ENCODE measurements at regions not wholly inside any gene's neighbourhood (a gene's known extent, or its start where the extent isn't known, plus 50 kb on each side); places are given as distances from the start of the nearest gene placed in this dataset.

GRCh38 chr6:169082093-169082492 is 171.6 kb downstream of the THBS2 start:
- Histone ChIP-seq H3K4me3 (no peak overlapping the region), H3K27ac (no peak overlapping the region), H3K36me3 (no peaks in the 10 kb centered on the region), H3K9me3 (no peaks in the 10 kb centered on the region), H3K27me3 (no peaks in the 10 kb centered on the region), H3K4me1 (no peaks in the 10 kb centered on the region)
- WGBS, 2 donors = 81 to 87% methylated on average over 5 of the region's 5 CpGs
- DNase-seq (ENCODE audit: low spot score in 2 of 2) = no peak
- TF ChIP-seq EP300 (IDR thresholded peaks at IDR 0.05) (no peak), POLR2A (IDR thresholded peaks at IDR 0.05) (no peak), CTCF (IDR thresholded peaks at IDR 0.05) (no peak)

- no peaks in the 10 kb centered on the region for H3K9me3 ChIP-seq
- no peak for DNase-seq (ENCODE audit: low spot score in 2 of 2)
- H3K4me3 ChIP-seq = no peak overlapping the region
- no peaks in the 10 kb centered on the region for H3K27me3 ChIP-seq
- whole genome bisulfite sequencing, 2 donors = 52 to 56% methylated on average over 3 of the region's 3 CpGs
- TF ChIP-seq POLR2A (IDR thresholded peaks at IDR 0.05) (no peak), EP300 (IDR thresholded peaks at IDR 0.05) (no peak), CTCF (IDR thresholded peaks at IDR 0.05) (no peak)
- no peaks in the 10 kb centered on the region for H3K4me1 ChIP-seq
- H3K27ac ChIP-seq = no peak overlapping the region
- H3K36me3 ChIP-seq = no peaks in the 10 kb centered on the region
Measured at GRCh38 chr6:169081248-169081647, 172.4 kb downstream of the THBS2 start.

- Histone ChIP-seq H3K9me3 (no peaks in the 10 kb centered on the region), H3K36me3 (no peaks in the 10 kb centered on the region), H3K4me1 (peaks cover 0 to 10% (median 0%) of the 10 kb centered on the region in 4 donors), H3K27me3 (no peaks in the 10 kb centered on the region), H3K4me3 (no peak overlapping the region), H3K27ac (no peak overlapping the region)
- no peak for DNase-seq (ENCODE audit: low spot score in 2 of 2)
- TF ChIP-seq EP300 (IDR thresholded peaks at IDR 0.05) (no peak), POLR2A (IDR thresholded peaks at IDR 0.05) (no peak), CTCF (IDR thresholded peaks at IDR 0.05) (no peak)
- 59 to 73% methylated on average over 3 of the region's 3 CpGs for WGBS, 2 donors
Measured at GRCh38 chr6:169079650-169080049, 174.0 kb downstream of the THBS2 start.

GRCh38 chr6:169078399-169079145 is 175.1 kb downstream of the THBS2 start:
- Histone ChIP-seq H3K27ac (no peak overlapping the region), H3K4me1 (peaks cover 0 to 14% (median under 1%) of the 10 kb centered on the region in 4 donors), H3K4me3 (no peak overlapping the region), H3K9me3 (no peaks in the 10 kb centered on the region), H3K27me3 (no peaks in the 10 kb centered on the region), H3K36me3 (no peaks in the 10 kb centered on the region)
- no peak for DNase-seq (ENCODE audit: low spot score in 2 of 2)
- 96 to 97% methylated on average over 7 of the region's 7 CpGs for WGBS, 2 donors
- TF ChIP-seq CTCF (IDR thresholded peaks at IDR 0.05) (no peak), EP300 (IDR thresholded peaks at IDR 0.05) (no peak), POLR2A (IDR thresholded peaks at IDR 0.05) (no peak)

- no peaks in the 10 kb centered on the region for H3K9me3 ChIP-seq
- WGBS, 2 donors = 72 to 77% methylated on average over 9 of the region's 9 CpGs
- no peak for DNase-seq (ENCODE audit: low spot score in 2 of 2)
- H3K36me3 ChIP-seq = no peaks in the 10 kb centered on the region
- H3K27me3 ChIP-seq = no peaks in the 10 kb centered on the region
- H3K27ac ChIP-seq = no peak overlapping the region
- peaks cover 0 to 29% (median 7%) of the 10 kb centered on the region in 4 donors for H3K4me1 ChIP-seq
- H3K4me3 ChIP-seq = no peak overlapping the region
- TF ChIP-seq CTCF (IDR thresholded peaks at IDR 0.05) = no peak
- no peak for TF ChIP-seq EP300 (IDR thresholded peaks at IDR 0.05)
- no peak for TF ChIP-seq POLR2A (IDR thresholded peaks at IDR 0.05)
Measured at GRCh38 chr6:169075915-169076654, 177.6 kb downstream of the THBS2 start.

All from tibial nerve (tissue), 4 donors.